OCI-LY3 (cell line): ENCODE measurements at regions not wholly inside any gene's neighbourhood (a gene's known extent, or its start where the extent isn't known, plus 50 kb on each side); places are given as distances from the start of the nearest gene placed in this dataset.

ENCODE experiments used
- CTCF ChIP-seq: fragments of 200-600, 300-600 bp; sonication (generic); IDR thresholded peaks from 2 replicates; pipeline ENCODE4 v1.5.1; 2014; ENCODE audit warnings: antibody characterized with exemption, low read length, low read depth
- EZH2phosphoT487 ChIP-seq: fragments of 200-600 bp; shearing (Covaris generic); IDR thresholded peaks from 2 replicates; pipeline ENCODE4 v1.6.1; 2018; ENCODE audit warnings: antibody characterized with exemption, mixed run types, low read depth

- TF ChIP-seq CTCF (no peak), EZH2phosphoT487 (no peak)
Observed at GRCh38 chr4:103372002-103372558, 173.9 kb upstream of the CENPE start.
